PFSK-1 (cell line): ENCODE measurements at regions not wholly inside any gene's neighbourhood (a gene's known extent, or its start where the extent isn't known, plus 50 kb on each side); places are given as distances from the start of the nearest gene placed in this dataset.

Source experiments
- POLR2AphosphoS5 ChIP-seq: IDR thresholded peaks from 2 replicates; pipeline ENCODE4 v1.6.1; 2012; ENCODE audit warnings: low read depth, mild to moderate bottlenecking, control low read depth, low read length, moderate library complexity
- REST ChIP-seq, 2 experiments: IDR thresholded peaks; 2 replicates each; pipeline versions ENCODE4 v1.6.1 to v1.8.0; 2011 to 2012; ENCODE audit warnings: low read depth in 2 of 2, low read length in 2 of 2, control low read depth in 1 of 2, inconsistent platforms in 1 of 2, mild to moderate bottlenecking in 1 of 2, moderate library complexity in 1 of 2; ENCODE audit not compliant: insufficient read depth in 1 of 2
- TAF1 ChIP-seq: IDR thresholded peaks from 2 replicates; pipeline ENCODE4 v1.6.1; 2012; ENCODE audit warnings: low read length, control low read depth, borderline replicate concordance; ENCODE audit not compliant: insufficient read depth

GRCh38 chr5:17794201-17794600, 159.9 kb downstream of the TAF11L14 start:
- TF ChIP-seq TAF1 (no peak), REST (IDR thresholded peaks at IDR 0.05; ENCODE audit: insufficient read depth in 1 of 2, low read depth in 2 of 2, low read length in 2 of 2) (no peak), POLR2AphosphoS5 (no peak)
